H9 (cell line): ENCODE measurements at regions not wholly inside any gene's neighbourhood (a gene's known extent, or its start where the extent isn't known, plus 50 kb on each side); places are given as distances from the start of the nearest gene placed in this dataset.

ENCODE experiments used
- DNase-seq: peaks from one replicate; pipeline ENCODE4 v3.0.0-alpha.2; 2017
- H2AFZ ChIP-seq: one replicate; pipeline ENCODE4 v1.6.1; 2013; ENCODE audit warnings: mild to moderate bottlenecking, low read length, control low read depth, moderate library complexity
- H2AK5ac ChIP-seq: 2 replicates; pipeline ENCODE4 v1.6.1; 2013; ENCODE audit warnings: low read length, control low read depth, mixed read lengths; ENCODE audit not compliant: insufficient read length
- H2BK120ac ChIP-seq: one replicate; pipeline ENCODE4 v1.6.1; 2013; ENCODE audit warnings: low read depth, mild to moderate bottlenecking, low read length, control low read depth, inconsistent platforms; ENCODE audit not compliant: poor library complexity, severe bottlenecking
- H2BK12ac ChIP-seq: 2 replicates; pipeline ENCODE4 v1.6.1; 2013; ENCODE audit warnings: low read length, control low read depth, mixed read lengths, low read depth; ENCODE audit not compliant: insufficient read length
- H2BK15ac ChIP-seq: 2 replicates; pipeline ENCODE4 v1.6.1; 2013; ENCODE audit warnings: low read depth, low read length, control low read depth
- H2BK20ac ChIP-seq: one replicate; pipeline ENCODE4 v1.6.1; 2013; ENCODE audit warnings: low read depth, mild to moderate bottlenecking, low read length, control low read depth, inconsistent platforms; ENCODE audit not compliant: poor library complexity, severe bottlenecking
- H2BK5ac ChIP-seq: 2 replicates; pipeline ENCODE4 v1.6.1; 2013; ENCODE audit warnings: low read length, control low read depth, mixed read lengths; ENCODE audit not compliant: insufficient read length
- H3K14ac ChIP-seq: 2 replicates; pipeline ENCODE4 v1.6.1; 2013; ENCODE audit warnings: low read length, control low read depth; ENCODE audit not compliant: insufficient read depth
- H3K18ac ChIP-seq: 2 replicates; pipeline ENCODE4 v1.6.1; 2013; ENCODE audit warnings: low read depth, mild to moderate bottlenecking, mixed read lengths, low read length, control low read depth; ENCODE audit not compliant: insufficient read length
- H3K23ac ChIP-seq: 2 replicates; pipeline ENCODE4 v1.6.1; 2013; ENCODE audit warnings: low read length, control low read depth, mixed read lengths, low read depth; ENCODE audit not compliant: insufficient read length
- H3K23me2 ChIP-seq: 2 replicates; pipeline ENCODE4 v1.6.1; 2013; ENCODE audit warnings: low read depth, mild to moderate bottlenecking, mixed read lengths, low read length, control low read depth; ENCODE audit not compliant: insufficient read length, poor library complexity, severe bottlenecking
- H3K27ac ChIP-seq: 2 replicates; pipeline ENCODE4 v1.5.1; 2013; ENCODE audit warnings: low read length, control low read depth, mixed read lengths, low read depth; ENCODE audit not compliant: insufficient read length
- H3K27me3 ChIP-seq: 2 replicates; pipeline ENCODE4 v1.6.1; 2013; ENCODE audit warnings: low read length, control low read depth, inconsistent platforms; ENCODE audit not compliant: insufficient read depth
- H3K4ac ChIP-seq: 2 replicates; pipeline ENCODE4 v1.6.1; 2013; ENCODE audit warnings: low read depth, mild to moderate bottlenecking, control low read depth, inconsistent platforms, low read length, moderate library complexity
- H3K4me1 ChIP-seq: 2 replicates; pipeline ENCODE4 v1.6.1; 2013; ENCODE audit warnings: low read length, control low read depth, inconsistent platforms; ENCODE audit not compliant: insufficient read depth
- H3K4me2 ChIP-seq: 2 replicates; pipeline ENCODE4 v1.6.1; 2013; ENCODE audit warnings: low read length, control low read depth, mixed read lengths; ENCODE audit not compliant: insufficient read length, insufficient read depth
- H3K56ac ChIP-seq: 2 replicates; pipeline ENCODE4 v1.6.1; 2013; ENCODE audit warnings: low read depth, mild to moderate bottlenecking, mixed read lengths, low read length, control low read depth; ENCODE audit not compliant: insufficient read length
- H3K79me1 ChIP-seq: 2 replicates; pipeline ENCODE4 v1.6.1; 2013; ENCODE audit warnings: low read depth, mild to moderate bottlenecking, moderate library complexity, low read length, control low read depth, inconsistent platforms; ENCODE audit not compliant: insufficient read depth, poor library complexity, severe bottlenecking
- H3K79me2 ChIP-seq: 2 replicates; pipeline ENCODE4 v1.6.1; 2013; ENCODE audit warnings: low read length, control low read depth, inconsistent platforms; ENCODE audit not compliant: insufficient read depth
- H3K9ac ChIP-seq: 2 replicates; pipeline ENCODE4 v1.6.1; 2013; ENCODE audit warnings: low read length, control low read depth, mixed read lengths; ENCODE audit not compliant: insufficient read length; ENCODE audit errors: extremely low read depth
- H3K9me3 ChIP-seq: one replicate; pipeline ENCODE4 v1.6.1; 2013; ENCODE audit warnings: low read depth, low read length, inconsistent platforms; ENCODE audit not compliant: control insufficient read depth
- H3T11ph ChIP-seq: one replicate; pipeline ENCODE4 v1.6.1; 2013; ENCODE audit warnings: mild to moderate bottlenecking, low read length, control low read depth, inconsistent platforms
- H4K20me1 ChIP-seq: one replicate; pipeline ENCODE4 v1.6.1; 2013; ENCODE audit not compliant: control insufficient read depth, insufficient read length, insufficient read depth
- H4K5ac ChIP-seq: 2 replicates; pipeline ENCODE4 v1.6.1; 2013; ENCODE audit warnings: low read depth, mild to moderate bottlenecking, mixed read lengths, low read length, control low read depth; ENCODE audit not compliant: insufficient read length
- H4K8ac ChIP-seq: replicated peaks from 2 replicates; pipeline ENCODE4 v1.6.1; 2013; ENCODE audit warnings: low read length, control low read depth, mixed read lengths, low read depth; ENCODE audit not compliant: insufficient read length
- H4K91ac ChIP-seq: 2 replicates; pipeline ENCODE4 v1.6.1; 2013; ENCODE audit warnings: low read depth, mild to moderate bottlenecking, moderate library complexity, mixed read lengths, low read length, control low read depth; ENCODE audit not compliant: insufficient read length
- H3K27ac Mint-ChIP-seq, 3 experiments: 2 replicates in 2 of 3; 3 replicates in 1 of 3; pipeline ENCODE4 v1.8.0; 2020 to 2021; ENCODE audit warnings: mixed read lengths in 3 of 3, mild to moderate bottlenecking in 1 of 3, moderate library complexity in 1 of 3
- H3K27me3 Mint-ChIP-seq: 2 replicates; pipeline ENCODE4 v1.8.0; 2021; ENCODE audit warnings: low read depth, mild to moderate bottlenecking, moderate library complexity, mixed read lengths
- H3K36me3 Mint-ChIP-seq, 3 experiments: 2 replicates in 2 of 3; 3 replicates in 1 of 3; pipeline ENCODE4 v1.8.0; 2020 to 2021; ENCODE audit warnings: low read depth in 3 of 3, mixed read lengths in 3 of 3; ENCODE audit not compliant: insufficient read depth in 1 of 3
- H3K4me1 Mint-ChIP-seq, 2 experiments: 2 replicates each; pipeline ENCODE4 v1.8.0; 2020; ENCODE audit warnings: mixed read lengths in 2 of 2
- H3K4me3 Mint-ChIP-seq, 2 experiments: 2 replicates in 1 of 2; 3 replicates in 1 of 2; pipeline ENCODE4 v1.8.0; 2020 to 2021; ENCODE audit warnings: mild to moderate bottlenecking in 2 of 2, mixed read lengths in 2 of 2, moderate library complexity in 1 of 2
- H3K9me3 Mint-ChIP-seq, 2 experiments: 2 replicates in 1 of 2; 3 replicates in 1 of 2; pipeline ENCODE4 v1.8.0; 2020; ENCODE audit warnings: mild to moderate bottlenecking in 2 of 2, mixed read lengths in 2 of 2, moderate library complexity in 1 of 2
- WGBS: extraction: QIAGEN DNeasy Blood & Tissue Kit; methylation state at CpG from one replicate; pipeline ENCODE4 v1.1.7; 2013; ENCODE audit warnings: missing lambda C conversion rate, low lambda C conversion rate, mixed read lengths; ENCODE audit not compliant: insufficient read length; ENCODE audit errors: extremely low coverage; 5-methylcytosine and 5-hydroxymethylcytosine counted together
- TF ChIP-seq, protein P1 (sequence below): fragments of 200-600 bp; sonication (generic); conservative IDR thresholded peaks from 3 replicates; pipeline ENCODE4 v1.8.0; 2021; ENCODE audit warnings: antibody characterized with exemption, mild to moderate bottlenecking

DNA sequence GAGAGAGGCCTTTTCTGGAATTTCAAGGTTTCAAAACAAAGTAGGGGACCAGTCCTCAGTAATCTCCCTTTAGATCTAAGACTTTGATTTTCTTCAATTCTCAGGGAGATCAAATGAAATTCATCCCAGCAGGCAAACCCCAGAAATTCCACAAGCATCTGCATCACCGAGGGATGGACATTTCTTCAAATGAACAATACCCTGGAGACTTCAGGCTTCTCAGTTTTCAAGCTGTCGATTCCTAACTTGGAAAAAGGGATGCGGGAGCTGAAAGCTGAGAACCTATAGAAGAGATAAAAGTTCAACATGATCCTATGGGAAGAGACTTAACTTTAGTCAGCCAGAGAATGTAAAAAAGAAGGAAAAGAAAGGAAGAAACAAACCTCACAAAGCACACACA is 296.9 kb upstream of the CDH5 start:
- H2BK20ac ChIP-seq = no peak overlapping the region
- no peaks in the 10 kb centered on the region for H3K79me2 ChIP-seq
- no peaks in the 10 kb centered on the region for H3K9me3 ChIP-seq
- no peak overlapping the region for H3K23ac ChIP-seq
- no CpG with 5 or more reads among the region's 3 CpGs for WGBS
- no peak overlapping the region for H4K91ac ChIP-seq
- H3K27ac ChIP-seq = no peak overlapping the region
- no peak overlapping the region for H3K4me2 ChIP-seq
- no peak overlapping the region for H3K9ac ChIP-seq
- H3K79me1 ChIP-seq = no peaks in the 10 kb centered on the region
- Mint-ChIP-seq H3K27me3 (no peaks in the 10 kb centered on the region; the same call in 1 of the 2 replicates), H3K4me3 (no peak overlapping the region), H3K27ac (peak overlapping the region in 1 of 3 experiments; percentile 68; a peak in 2 of 7 replicates), H3K9me3 (no peaks in the 10 kb centered on the region), H3K36me3 (no peaks in the 10 kb centered on the region; a peak in 1 of 7 replicates), H3K4me1 (peaks cover 14 to 15% of the 10 kb centered on the region in 2 experiments)
- no peak overlapping the region for H3T11ph ChIP-seq
- H4K8ac ChIP-seq = no peak overlapping the region
- no peak overlapping the region for H3K14ac ChIP-seq
- no peak overlapping the region for H3K56ac ChIP-seq
- H2BK5ac ChIP-seq = no peak overlapping the region
- no peak overlapping the region for H2AK5ac ChIP-seq
- TF ChIP-seq, protein P1, sequence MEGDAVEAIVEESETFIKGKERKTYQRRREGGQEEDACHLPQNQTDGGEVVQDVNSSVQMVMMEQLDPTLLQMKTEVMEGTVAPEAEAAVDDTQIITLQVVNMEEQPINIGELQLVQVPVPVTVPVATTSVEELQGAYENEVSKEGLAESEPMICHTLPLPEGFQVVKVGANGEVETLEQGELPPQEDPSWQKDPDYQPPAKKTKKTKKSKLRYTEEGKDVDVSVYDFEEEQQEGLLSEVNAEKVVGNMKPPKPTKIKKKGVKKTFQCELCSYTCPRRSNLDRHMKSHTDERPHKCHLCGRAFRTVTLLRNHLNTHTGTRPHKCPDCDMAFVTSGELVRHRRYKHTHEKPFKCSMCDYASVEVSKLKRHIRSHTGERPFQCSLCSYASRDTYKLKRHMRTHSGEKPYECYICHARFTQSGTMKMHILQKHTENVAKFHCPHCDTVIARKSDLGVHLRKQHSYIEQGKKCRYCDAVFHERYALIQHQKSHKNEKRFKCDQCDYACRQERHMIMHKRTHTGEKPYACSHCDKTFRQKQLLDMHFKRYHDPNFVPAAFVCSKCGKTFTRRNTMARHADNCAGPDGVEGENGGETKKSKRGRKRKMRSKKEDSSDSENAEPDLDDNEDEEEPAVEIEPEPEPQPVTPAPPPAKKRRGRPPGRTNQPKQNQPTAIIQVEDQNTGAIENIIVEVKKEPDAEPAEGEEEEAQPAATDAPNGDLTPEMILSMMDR = no peak
- H3K23me2 ChIP-seq = no peaks in the 10 kb centered on the region
- 0 out of 2 replicates have a peak, but pooled peaks cover 4% of the 10 kb centered on the region for H3K4me1 ChIP-seq
- H2BK12ac ChIP-seq = no peak overlapping the region
- H3K27me3 ChIP-seq = no peaks in the 10 kb centered on the region
- no peak overlapping the region for H3K4ac ChIP-seq
- H2BK120ac ChIP-seq = no peak overlapping the region
- H4K5ac ChIP-seq = no peak overlapping the region
- no peak overlapping the region for H2BK15ac ChIP-seq
- H4K20me1 ChIP-seq = no peaks in the 10 kb centered on the region
- H3K18ac ChIP-seq = no peak overlapping the region
- no peak overlapping the region for H2AFZ ChIP-seq
- DNase-seq = no peak
